Activated naive CD4-positive, alpha-beta T cell treated with Interleukin-2 at 50 U/mL for 16 hours (primary cell): ENCODE measurements at regions not wholly inside any gene's neighbourhood (a gene's known extent, or its start where the extent isn't known, plus 50 kb on each side); places are given as distances from the start of the nearest gene placed in this dataset.
"Not testable (repeated sequence)": the region's sequence is repeated elsewhere in the genome, so short reads cannot be mapped to it uniquely, and the experiment has no call there.

ENCODE experiments used
- DNase-seq: peaks from one replicate; pipeline ENCODE4 v3.0.0-alpha.2; 2020

- no peak for DNase-seq
Observed at GRCh38 chr19:30861919-30862318, 487.3 kb downstream of the TSHZ3 start.

DNA sequence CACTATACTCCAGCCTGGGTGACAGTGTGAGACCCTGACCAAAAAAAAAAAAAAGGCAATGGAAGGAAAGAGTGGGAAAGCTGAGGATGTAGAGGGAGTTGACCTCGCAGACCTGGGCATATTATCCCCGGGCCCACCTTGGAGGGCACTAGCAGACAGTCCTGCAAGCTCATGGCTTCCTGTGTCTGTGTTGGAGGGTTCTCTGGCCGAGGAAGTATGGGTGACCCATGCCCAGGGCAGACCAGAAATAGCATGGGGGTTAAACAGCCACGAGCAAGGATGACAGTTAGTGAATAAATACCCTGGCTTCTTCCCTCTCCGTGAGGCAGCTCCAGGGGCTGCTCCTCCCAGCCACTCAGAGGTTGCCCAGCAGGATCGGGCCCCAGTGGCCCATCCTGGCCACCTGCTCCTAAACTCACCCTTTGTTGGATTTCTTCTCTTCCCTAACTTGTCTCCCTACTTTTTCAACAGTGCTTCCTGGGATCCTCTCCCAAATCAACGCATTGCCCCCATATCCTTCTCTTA lies 485.8 kb downstream of the ZNF536 start:
- no peak for DNase-seq

GRCh38 chr19:30857388-30857787 lies 485.2 kb downstream of the ZNF536 start:
- no peak for DNase-seq

DNA sequence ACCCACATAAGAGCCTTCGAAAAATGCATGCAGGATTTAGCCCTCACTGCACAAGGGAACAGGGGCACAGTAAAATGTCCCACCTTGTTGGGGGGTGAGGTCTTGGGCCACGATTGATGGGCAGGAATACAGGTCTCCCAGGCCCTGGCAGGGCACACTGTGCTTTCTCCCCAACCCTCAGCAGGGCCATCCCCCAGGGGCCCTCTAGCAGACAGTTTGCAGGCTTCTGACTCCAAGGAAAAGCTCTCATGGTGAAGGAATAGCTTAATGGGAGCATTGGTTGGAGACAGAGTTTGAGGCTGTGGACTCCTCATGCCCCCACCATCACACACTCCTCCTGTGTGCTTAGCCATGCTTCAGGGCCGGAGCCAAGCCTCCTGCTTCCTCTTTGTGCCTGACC lies 484.6 kb downstream of the ZNF536 start:
- no peak for DNase-seq

GRCh38 chr19:30856376-30856775 lies 484.2 kb downstream of the ZNF536 start:
- DNase-seq: no peak

- no peak for DNase-seq
Observed at GRCh38 chr19:30855442-30855841, 483.3 kb downstream of the ZNF536 start.

- DNase-seq: no peak
Observed at GRCh38 chr19:30854661-30855060, 482.5 kb downstream of the ZNF536 start.

DNA sequence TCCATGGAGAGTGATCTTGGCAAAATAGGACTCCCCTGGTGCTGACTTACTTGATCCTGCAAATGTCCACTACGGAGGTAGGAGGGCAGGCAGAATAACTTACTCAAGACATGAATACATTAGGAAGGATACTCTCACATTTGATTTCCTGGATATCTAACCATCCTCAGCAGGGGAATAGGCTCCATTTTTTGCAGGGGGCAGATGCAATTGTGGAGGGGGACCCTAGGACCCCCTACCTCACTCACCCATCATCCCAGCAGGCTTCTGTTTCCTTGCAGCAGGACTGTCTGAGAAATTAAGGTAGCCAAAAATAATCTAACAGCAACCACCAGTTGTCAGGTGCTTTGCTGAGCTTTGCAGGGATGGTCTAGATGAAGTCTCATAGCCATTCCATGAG lies 482.0 kb downstream of the ZNF536 start:
- DNase-seq: no peak

DNA sequence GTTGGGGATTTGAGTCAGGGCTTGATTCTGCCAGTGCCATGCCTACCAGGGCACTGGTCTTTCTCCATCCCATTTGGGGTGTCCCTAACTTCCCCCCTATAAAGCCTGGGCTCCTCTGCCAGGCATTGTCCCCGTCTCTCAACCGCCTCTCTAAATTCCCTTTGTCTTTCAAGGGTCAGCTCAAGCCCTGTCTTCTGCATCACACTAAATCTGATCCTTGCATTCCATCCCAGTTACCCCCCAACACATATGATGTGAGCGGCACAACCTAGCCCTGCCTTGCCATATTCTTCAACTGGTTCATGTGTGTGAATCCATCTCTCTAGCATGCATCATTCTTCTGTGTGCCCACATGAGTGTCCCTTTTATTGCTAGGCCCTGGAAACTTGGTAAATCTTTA lies 480.9 kb downstream of the ZNF536 start:
- no peak for DNase-seq

DNA sequence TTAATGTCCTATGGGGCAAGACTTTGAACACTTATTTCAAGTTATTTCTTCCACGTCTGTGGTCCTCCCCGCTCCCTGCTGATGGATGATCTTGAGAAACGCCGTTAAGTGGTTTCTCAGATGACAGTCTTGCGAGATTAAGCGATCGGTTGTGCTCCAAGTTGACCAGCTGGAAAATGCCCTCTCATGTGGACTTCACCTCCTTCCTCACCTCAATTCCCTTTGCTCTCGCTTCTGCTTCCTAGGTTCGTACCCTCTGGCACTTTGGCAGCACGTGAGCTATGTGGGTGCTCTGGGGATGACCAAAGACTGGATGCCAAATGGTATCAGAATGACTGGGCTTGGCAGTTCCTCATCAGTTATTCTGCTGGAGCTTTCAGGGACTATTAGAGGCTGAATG lies 480.0 kb downstream of the ZNF536 start:
- DNase-seq: no peak

DNA sequence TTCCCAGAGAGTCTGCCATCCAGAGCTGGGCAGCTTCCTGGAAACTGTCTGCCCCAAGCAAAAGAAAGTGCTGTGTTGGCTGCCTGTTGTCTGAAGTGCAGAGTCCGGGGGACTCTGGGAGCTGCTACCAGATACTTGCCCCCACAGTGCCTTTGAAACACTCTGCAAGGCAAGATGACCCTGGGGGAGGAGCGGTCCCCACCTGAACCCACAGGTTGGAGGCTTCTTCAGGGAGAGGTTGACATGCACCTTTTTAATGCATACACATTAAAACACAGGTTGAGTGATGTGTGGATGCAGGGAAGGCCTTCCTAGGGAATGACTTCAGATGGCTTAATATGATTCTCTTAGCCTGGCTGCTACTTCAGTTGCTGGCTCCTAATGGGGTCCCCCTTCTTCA lies 479.5 kb downstream of the ZNF536 start:
- DNase-seq: no peak

DNA sequence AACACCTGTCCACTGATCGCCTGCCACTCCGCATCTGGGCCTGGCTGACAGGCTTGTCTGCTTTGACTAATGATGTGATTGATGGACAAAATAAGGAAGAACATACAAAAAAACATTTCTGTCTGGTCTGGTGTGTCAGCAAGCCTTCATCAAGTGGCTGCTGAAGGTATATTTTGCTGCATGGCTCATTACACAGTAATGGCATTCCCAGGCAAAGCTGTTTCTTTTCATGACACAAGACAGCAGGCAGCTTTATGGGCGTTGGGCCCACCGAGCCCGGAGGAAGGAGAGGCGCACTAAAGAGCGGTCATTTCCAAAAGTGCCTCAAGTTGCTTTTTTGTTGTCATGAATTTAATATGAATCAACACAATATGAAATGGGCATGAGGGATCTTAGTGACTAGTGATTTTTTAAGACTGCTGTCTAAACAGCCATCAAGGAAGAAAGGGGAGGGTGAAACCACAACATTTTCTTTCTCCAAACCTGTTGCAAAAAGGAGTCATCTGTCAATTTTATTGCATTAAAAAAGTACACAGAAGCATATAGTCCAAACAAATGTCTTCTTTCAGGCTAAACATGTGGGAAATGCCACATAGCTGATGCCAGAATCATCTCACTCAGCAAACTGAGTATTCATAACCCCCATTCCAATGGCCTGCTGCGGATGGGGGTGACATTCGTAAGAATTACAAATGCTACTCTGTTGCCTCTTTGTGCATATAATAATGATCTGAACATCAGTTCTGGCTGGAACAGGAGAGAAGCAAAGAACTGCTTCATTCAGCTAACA lies 476.6 kb downstream of the ZNF536 start:
- no peak for DNase-seq

DNA sequence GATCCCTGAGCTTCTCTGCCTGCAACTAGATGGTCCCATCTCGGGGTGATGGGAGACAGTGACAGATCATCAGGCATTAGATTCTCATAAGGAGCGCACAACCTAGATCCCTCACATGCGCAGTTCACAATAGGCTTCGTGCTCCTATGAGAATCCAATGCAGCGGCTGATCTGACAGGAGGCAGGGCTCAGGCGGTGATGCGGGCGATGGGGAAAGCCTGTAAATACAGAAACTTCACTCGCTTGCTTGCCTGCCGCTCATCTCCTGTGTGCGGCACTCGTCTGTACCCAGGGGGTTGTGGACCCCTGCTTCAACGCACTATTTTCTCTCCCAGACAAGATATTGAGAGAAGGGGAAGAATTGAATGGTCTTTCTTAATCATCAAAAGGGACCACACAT lies 473.9 kb downstream of the ZNF536 start:
- no peak for DNase-seq

GRCh38 chr19:30842926-30843325 lies 470.7 kb downstream of the ZNF536 start:
- no peak for DNase-seq

- no peak for DNase-seq
Observed at GRCh38 chr19:30841934-30842333, 469.8 kb downstream of the ZNF536 start.

DNA sequence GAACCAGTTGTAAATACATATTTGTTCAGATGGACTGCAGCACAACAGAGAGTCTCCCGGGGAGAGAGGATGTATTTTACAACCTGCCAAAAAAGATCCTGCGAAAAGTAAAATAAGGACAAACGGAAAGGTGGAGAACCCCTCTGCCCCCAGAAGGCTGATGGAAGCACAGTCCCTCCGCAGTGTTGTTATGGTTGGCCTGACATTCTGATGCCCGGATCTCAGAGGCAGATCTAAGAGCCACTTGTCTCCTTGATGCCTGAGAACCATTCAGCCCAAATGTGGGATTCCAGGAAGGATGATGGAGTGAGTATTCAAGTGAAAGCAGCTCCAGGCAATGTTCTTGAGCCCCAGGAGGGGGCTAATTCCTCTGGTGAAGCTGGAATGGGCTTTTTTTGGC lies 458.7 kb downstream of the ZNF536 start:
- no peak for DNase-seq

DNA sequence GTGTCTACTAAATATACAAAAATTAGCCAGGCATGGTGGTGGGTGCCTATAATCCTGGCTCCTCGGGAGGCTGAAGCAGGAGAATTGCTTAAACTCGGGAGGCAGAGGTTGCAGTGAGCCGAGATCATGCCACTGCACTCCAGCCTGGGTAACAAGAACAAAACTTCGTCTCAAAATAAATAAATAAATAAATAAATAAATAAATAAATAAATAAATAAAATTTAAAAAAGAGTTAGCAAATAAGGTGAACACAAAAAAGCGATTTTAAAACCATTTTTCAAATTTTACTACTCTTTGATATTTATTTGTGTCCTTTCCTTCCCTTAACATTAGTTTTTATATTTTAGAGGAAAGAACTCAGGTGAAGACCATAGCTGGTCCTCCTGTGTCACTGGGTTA lies 453.3 kb downstream of the ZNF536 start:
- DNase-seq: not testable (repeated sequence)

DNA sequence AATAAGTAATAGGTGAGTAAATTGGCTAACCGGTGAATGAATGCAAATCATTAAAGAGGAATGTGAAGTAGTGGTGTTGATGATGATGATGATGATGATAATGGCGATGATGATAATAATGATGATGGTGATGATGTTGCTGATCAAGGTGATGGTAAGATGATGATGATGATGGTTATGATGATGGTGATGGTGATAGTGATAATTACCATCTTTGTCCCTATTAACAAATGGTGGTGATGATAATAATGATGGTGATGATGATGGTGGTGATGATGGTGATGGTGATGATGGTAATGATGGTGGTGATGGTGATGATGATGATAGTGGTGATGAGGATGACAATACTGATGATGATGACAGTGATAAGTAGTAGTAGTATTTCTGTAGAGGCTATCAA lies 452.6 kb downstream of the ZNF536 start:
- DNase-seq: no peak

DNA sequence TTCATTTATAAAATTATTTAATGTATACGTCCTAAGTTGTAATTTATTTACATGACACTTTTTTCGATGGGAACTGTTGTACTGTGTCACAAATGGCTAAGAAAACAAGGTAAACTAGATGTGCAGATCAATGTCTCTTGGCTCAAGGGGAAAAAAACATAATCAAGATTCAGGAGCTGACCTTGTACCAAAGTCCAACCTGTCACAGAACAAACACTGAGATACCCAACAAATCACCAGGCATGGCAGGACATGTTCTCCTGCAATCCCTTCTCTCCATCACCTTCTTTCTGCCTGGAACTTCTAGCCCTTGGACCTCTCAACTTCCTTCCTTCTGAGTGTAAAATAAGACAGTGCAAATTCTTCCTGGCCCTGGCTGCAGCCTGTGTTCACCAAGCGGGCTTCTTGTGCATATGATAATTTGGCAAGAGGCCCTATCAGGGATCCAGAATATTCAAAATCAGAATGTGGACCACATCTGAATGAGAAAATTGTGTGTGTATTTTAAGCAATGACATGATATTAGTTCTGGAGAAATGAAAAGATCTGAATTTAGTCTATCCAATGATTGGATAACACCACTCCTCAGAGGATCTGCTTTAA lies 445.9 kb downstream of the ZNF536 start:
- DNase-seq: no peak

GRCh38 chr19:30817197-30817596 lies 445.0 kb downstream of the ZNF536 start:
- DNase-seq: no peak

GRCh38 chr19:30815889-30816580 lies 443.9 kb downstream of the ZNF536 start:
- DNase-seq: no peak

DNA sequence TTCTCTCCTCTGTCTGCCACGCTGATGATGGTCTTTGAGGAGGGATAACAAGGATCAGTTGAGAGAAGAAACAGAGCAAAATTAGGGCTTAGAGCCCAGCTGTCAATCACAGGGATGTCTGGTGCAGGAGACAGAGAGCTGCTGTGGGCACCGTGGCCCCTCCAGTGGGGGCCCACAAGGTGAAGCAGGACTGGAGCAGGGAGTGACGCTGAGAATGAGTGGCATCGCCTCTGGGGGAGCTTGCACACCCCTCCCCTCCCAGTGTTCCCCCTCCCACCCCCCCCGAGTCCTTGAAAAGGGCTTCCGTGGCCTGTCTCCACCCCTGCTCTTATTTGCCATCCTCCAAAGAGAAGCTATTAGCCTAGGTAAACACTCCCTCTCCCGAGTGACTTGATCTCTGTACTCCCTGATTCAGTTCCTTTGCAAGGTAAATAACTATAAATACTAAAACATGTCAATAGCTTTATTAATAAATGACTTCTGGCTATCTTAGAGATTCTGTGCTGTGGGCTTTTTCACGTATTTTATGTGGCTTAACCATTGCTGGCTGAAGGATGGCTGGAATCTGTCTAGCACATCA lies 440.0 kb downstream of the ZNF536 start:
- no peak for DNase-seq

DNA sequence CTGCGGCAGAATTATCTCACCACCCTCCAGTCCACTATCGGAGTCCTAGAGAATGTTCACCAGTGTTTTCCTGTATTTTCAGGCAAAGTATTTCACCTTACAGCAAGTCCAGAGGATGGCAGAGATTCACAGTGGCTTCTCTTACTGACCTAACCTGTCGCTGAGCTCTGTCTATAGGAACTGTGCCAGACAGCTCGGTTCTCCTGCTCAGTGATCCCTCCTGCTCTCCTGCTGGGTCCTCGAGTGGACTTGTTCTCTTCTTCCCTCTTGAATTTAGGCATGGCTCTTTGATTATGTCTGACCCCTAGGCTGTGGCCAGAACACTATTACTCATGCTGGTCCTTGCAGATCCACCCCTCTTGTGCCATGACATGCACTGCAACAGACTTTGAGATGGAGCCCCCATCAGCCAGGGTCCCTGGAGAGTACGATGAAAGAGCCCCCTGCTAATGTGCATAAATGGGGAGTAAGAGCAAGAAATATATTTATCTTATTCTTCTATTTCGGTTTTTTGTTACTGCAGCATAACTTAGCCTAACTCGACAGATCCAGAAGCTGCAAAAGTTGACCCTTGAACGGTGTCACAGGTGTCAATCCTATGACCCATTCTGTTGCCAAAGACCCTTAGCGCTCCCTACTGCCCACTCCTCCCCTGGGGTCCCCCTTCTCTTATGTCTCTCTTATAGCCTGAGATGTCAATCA lies 439.4 kb downstream of the ZNF536 start:
- DNase-seq: no peak
